Esophagus muscularis mucosa (tissue), 4 donors: ENCODE measurements at regions not wholly inside any gene's neighbourhood (a gene's known extent, or its start where the extent isn't known, plus 50 kb on each side); places are given as distances from the start of the nearest gene placed in this dataset.

Experiments
- EP300 ChIP-seq: sonication (generic); formaldehyde crosslinking; IDR thresholded peaks from one replicate; pipeline ENCODE4 v1.6.1; 2017; ENCODE audit warnings: antibody characterized with exemption
- POLR2AphosphoS5 ChIP-seq, 2 donors: sonication (generic); formaldehyde crosslinking; IDR thresholded peaks; one replicate each; pipeline ENCODE4 v1.6.1; 2017; ENCODE audit warnings: antibody characterized with exemption in 2 of 2
- TF ChIP-seq, protein P1 (sequence below), 3 experiments: fragments of 200-600 bp in 2 of 3; fragments of 450-650 bp in 1 of 3; sonication (generic) in 2 of 3; IDR thresholded peaks; one replicate each; pipeline ENCODE4 v1.5.1; 2017 to 2019; ENCODE audit warnings: antibody characterized with exemption in 3 of 3, mild to moderate bottlenecking in 2 of 3, moderate library complexity in 1 of 3

- TF ChIP-seq, protein P1, sequence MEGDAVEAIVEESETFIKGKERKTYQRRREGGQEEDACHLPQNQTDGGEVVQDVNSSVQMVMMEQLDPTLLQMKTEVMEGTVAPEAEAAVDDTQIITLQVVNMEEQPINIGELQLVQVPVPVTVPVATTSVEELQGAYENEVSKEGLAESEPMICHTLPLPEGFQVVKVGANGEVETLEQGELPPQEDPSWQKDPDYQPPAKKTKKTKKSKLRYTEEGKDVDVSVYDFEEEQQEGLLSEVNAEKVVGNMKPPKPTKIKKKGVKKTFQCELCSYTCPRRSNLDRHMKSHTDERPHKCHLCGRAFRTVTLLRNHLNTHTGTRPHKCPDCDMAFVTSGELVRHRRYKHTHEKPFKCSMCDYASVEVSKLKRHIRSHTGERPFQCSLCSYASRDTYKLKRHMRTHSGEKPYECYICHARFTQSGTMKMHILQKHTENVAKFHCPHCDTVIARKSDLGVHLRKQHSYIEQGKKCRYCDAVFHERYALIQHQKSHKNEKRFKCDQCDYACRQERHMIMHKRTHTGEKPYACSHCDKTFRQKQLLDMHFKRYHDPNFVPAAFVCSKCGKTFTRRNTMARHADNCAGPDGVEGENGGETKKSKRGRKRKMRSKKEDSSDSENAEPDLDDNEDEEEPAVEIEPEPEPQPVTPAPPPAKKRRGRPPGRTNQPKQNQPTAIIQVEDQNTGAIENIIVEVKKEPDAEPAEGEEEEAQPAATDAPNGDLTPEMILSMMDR (IDR thresholded peaks at IDR 0.05), result no peak
- TF ChIP-seq POLR2AphosphoS5 (IDR thresholded peaks at IDR 0.05) (no peak), EP300 (no peak)
These were observed 88.6 kb upstream of the BRD7 start for GRCh38 chr16:50457423-50457822.
